ENCODE measurements at regions not wholly inside any gene's neighbourhood (a gene's known extent, or its start where the extent isn't known, plus 50 kb on each side); places are given as distances from the start of the nearest gene placed in this dataset.

DNA sequence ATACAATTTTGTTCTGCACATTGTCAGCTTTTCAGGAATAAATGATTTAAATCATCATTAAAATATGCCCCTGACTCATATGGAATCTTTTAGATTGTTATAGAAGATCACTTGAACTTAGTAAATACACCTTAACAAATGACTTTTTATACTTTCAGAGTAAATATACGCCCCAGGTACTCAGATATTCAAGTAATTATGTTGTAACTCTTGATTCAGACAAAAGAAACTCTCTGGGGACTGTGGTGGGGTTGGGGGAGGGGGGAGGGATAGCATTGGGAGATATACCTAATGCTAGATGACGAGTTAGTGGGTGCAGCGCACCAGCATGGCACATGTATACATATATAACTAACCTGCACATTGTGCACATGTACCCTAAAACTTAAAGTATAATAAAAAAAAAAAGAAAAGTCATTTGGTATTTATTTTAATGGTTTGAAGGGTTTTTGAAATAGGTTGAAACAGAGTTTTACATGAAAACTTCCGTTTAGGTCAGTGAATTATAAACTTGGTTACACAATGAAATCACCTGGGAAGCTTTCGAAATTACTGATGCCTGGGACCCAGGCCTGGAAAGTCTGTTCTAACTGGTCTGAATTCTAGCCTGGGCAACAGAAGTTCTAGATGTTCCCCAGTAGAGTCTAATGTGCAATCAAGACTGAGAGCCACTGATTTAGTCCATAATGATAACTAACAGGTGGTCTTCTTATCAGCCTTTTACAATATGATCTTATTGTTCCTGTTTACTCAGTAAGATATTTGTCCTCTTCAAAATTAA is 320.5 kb upstream of the NR5A2 start:
- TF ChIP-seq, protein P1, sequence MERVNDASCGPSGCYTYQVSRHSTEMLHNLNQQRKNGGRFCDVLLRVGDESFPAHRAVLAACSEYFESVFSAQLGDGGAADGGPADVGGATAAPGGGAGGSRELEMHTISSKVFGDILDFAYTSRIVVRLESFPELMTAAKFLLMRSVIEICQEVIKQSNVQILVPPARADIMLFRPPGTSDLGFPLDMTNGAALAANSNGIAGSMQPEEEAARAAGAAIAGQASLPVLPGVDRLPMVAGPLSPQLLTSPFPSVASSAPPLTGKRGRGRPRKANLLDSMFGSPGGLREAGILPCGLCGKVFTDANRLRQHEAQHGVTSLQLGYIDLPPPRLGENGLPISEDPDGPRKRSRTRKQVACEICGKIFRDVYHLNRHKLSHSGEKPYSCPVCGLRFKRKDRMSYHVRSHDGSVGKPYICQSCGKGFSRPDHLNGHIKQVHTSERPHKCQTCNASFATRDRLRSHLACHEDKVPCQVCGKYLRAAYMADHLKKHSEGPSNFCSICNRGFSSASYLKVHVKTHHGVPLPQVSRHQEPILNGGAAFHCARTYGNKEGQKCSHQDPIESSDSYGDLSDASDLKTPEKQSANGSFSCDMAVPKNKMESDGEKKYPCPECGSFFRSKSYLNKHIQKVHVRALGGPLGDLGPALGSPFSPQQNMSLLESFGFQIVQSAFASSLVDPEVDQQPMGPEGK (CRISPR knock-in tag; IDR thresholded peaks at IDR 0.05; ENCODE audit: borderline replicate concordance): no peak
- TF ChIP-seq ISL1 (CRISPR knock-in tag; IDR thresholded peaks at IDR 0.05) (no peak), ZFP3 (CRISPR knock-in tag; IDR thresholded peaks at IDR 0.05) (no peak), OSR1 (CRISPR knock-in tag; IDR thresholded peaks at IDR 0.05) (no peak), TOX (CRISPR knock-in tag; IDR thresholded peaks at IDR 0.05; ENCODE audit: borderline replicate concordance) (no peak), CSDC2 (CRISPR knock-in tag; IDR thresholded peaks at IDR 0.05) (no peak), ZC3H10 (CRISPR knock-in tag; IDR thresholded peaks at IDR 0.05) (no peak), RARB (CRISPR knock-in tag; IDR thresholded peaks at IDR 0.05) (no peak), ZNF70 (CRISPR knock-in tag; IDR thresholded peaks at IDR 0.05) (no peak), PPARA (CRISPR knock-in tag; IDR thresholded peaks at IDR 0.05; ENCODE audit: borderline replicate concordance) (no peak)
- TF ChIP-seq, protein P2, sequence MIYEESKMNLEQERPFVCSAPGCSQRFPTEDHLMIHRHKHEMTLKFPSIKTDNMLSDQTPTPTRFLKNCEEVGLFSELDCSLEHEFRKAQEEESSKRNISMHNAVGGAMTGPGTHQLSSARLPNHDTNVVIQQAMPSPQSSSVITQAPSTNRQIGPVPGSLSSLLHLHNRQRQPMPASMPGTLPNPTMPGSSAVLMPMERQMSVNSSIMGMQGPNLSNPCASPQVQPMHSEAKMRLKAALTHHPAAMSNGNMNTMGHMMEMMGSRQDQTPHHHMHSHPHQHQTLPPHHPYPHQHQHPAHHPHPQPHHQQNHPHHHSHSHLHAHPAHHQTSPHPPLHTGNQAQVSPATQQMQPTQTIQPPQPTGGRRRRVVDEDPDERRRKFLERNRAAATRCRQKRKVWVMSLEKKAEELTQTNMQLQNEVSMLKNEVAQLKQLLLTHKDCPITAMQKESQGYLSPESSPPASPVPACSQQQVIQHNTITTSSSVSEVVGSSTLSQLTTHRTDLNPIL (CRISPR knock-in tag; IDR thresholded peaks at IDR 0.05; ENCODE audit: low read depth): no peak
- TF ChIP-seq, protein P3, sequence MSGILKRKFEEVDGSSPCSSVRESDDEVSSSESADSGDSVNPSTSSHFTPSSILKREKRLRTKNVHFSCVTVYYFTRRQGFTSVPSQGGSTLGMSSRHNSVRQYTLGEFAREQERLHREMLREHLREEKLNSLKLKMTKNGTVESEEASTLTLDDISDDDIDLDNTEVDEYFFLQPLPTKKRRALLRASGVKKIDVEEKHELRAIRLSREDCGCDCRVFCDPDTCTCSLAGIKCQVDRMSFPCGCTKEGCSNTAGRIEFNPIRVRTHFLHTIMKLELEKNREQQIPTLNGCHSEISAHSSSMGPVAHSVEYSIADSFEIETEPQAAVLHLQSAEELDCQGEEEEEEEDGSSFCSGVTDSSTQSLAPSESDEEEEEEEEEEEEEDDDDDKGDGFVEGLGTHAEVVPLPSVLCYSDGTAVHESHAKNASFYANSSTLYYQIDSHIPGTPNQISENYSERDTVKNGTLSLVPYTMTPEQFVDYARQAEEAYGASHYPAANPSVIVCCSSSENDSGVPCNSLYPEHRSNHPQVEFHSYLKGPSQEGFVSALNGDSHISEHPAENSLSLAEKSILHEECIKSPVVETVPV (CRISPR knock-in tag; IDR thresholded peaks at IDR 0.05): no peak
- TF ChIP-seq, protein P4, sequence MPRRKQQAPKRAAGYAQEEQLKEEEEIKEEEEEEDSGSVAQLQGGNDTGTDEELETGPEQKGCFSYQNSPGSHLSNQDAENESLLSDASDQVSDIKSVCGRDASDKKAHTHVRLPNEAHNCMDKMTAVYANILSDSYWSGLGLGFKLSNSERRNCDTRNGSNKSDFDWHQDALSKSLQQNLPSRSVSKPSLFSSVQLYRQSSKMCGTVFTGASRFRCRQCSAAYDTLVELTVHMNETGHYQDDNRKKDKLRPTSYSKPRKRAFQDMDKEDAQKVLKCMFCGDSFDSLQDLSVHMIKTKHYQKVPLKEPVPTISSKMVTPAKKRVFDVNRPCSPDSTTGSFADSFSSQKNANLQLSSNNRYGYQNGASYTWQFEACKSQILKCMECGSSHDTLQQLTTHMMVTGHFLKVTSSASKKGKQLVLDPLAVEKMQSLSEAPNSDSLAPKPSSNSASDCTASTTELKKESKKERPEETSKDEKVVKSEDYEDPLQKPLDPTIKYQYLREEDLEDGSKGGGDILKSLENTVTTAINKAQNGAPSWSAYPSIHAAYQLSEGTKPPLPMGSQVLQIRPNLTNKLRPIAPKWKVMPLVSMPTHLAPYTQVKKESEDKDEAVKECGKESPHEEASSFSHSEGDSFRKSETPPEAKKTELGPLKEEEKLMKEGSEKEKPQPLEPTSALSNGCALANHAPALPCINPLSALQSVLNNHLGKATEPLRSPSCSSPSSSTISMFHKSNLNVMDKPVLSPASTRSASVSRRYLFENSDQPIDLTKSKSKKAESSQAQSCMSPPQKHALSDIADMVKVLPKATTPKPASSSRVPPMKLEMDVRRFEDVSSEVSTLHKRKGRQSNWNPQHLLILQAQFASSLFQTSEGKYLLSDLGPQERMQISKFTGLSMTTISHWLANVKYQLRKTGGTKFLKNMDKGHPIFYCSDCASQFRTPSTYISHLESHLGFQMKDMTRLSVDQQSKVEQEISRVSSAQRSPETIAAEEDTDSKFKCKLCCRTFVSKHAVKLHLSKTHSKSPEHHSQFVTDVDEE (CRISPR knock-in tag; IDR thresholded peaks at IDR 0.05): no peak
